GM21390 (cell line): ENCODE measurements at regions not wholly inside any gene's neighbourhood (a gene's known extent, or its start where the extent isn't known, plus 50 kb on each side); places are given as distances from the start of the nearest gene placed in this dataset.
A peak's percentile ranks its signal among the peaks of the same experiment; 100 is the strongest.

ENCODE experiments used
- ATAC-seq: cut with Tn5 transposase; IDR thresholded peaks from one replicate; pipeline ENCODE4 v1.9.1; 2021; ENCODE audit not compliant: unreplicated experiment

- ATAC-seq, result no peak
Measured at GRCh38 chr9:81532251-81532650, 157.1 kb downstream of the TLE1 start.

GRCh38 chr9:81531511-81531910, 157.8 kb downstream of the TLE1 start:
- ATAC-seq, result no peak

GRCh38 chr9:81530846-81531245, 158.5 kb downstream of the TLE1 start:
- no peak for ATAC-seq

- no peak for ATAC-seq
Measured at GRCh38 chr9:81530310-81530810, 159.0 kb downstream of the TLE1 start.

- no peak for ATAC-seq
Measured at GRCh38 chr9:81529556-81530193, 159.7 kb downstream of the TLE1 start.

GRCh38 chr9:81526587-81526986, 162.8 kb downstream of the TLE1 start:
- no peak for ATAC-seq

- peak; percentile 71 for ATAC-seq
Measured at GRCh38 chr9:81522716-81523551, 166.4 kb downstream of the TLE1 start.

- no peak for ATAC-seq
Measured at GRCh38 chr9:81521892-81522291, 167.5 kb downstream of the TLE1 start.

- ATAC-seq, result no peak
Measured at GRCh38 chr9:81519816-81520495, 169.4 kb downstream of the TLE1 start.

- ATAC-seq, result no peak
Measured at GRCh38 chr9:81517954-81518353, 171.4 kb downstream of the TLE1 start.

- ATAC-seq, result no peak
Measured at GRCh38 chr9:81513059-81513458, 176.3 kb downstream of the TLE1 start.

- ATAC-seq, result no peak
Measured at GRCh38 chr9:81512641-81513040, 176.7 kb downstream of the TLE1 start.

- no peak for ATAC-seq
Measured at GRCh38 chr9:81508476-81508875, 180.9 kb downstream of the TLE1 start.

GRCh38 chr9:81506941-81507864, 182.1 kb downstream of the TLE1 start:
- ATAC-seq, result no peak

- no peak for ATAC-seq
Measured at GRCh38 chr9:81499594-81499993, 189.8 kb downstream of the TLE1 start.

- no peak for ATAC-seq
Measured at GRCh38 chr9:81499021-81499454, 190.3 kb downstream of the TLE1 start.

- ATAC-seq, result no peak
Measured at GRCh38 chr9:81498576-81498975, 190.8 kb downstream of the TLE1 start.

- ATAC-seq, result no peak
Measured at GRCh38 chr9:81497091-81497490, 192.3 kb downstream of the TLE1 start.

GRCh38 chr9:81492710-81493447, 196.5 kb downstream of the TLE1 start:
- ATAC-seq, result no peak
